ENCODE measurements at regions not wholly inside any gene's neighbourhood (a gene's known extent, or its start where the extent isn't known, plus 50 kb on each side); places are given as distances from the start of the nearest gene placed in this dataset.

DNA sequence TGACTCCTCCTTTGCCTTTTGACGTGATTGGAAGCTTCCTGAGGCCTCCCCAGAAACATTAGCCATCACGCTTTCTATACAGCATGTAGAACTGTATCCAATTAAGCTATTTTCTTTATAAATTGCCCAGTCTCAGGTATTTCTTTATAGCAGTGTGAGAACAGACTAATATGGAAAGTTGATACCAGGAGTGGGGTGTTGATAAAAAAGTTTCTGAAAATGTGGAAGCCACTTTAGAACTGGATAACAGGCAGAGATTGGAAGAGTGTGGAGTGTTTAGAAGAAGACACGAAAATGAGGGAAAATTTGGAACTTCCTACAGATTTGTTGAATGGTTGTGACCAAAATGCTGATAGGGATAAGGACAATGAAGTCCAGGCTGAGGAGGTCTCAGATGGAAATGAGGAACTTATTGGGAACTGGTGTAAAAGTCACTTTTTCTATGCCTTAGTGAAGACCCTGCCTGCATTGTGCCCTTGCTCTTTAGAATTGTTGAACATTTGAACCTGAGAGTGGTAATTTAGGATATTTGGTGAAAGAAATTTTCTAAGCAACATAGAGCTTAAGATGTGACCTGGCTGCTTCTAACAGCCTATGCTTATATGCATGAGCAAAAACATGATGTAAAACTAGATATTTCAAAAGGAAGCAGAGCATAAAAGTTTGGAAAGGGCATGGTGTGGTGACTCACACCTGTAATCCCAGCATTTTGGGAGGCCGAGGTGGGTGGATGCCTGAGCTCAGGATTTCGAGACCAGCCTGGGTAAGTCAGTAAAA is 969.7 kb downstream of the DSC3 start:
- H3K4me3 Mint-ChIP-seq: no peak overlapping the region
- no peaks in the 10 kb centered on the region for H3K27me3 Mint-ChIP-seq (ENCODE audit: low read depth in 3 of 3)
- no peak overlapping the region for H3K27ac Mint-ChIP-seq
- no peaks in the 10 kb centered on the region for H3K4me1 Mint-ChIP-seq
- peaks cover 22 to 44% (median 28%) of the 10 kb centered on the region in 6 donors for H3K9me3 Mint-ChIP-seq
- no peak for DNase-seq
- H3K36me3 Mint-ChIP-seq: no peaks in the 10 kb centered on the region

DNA sequence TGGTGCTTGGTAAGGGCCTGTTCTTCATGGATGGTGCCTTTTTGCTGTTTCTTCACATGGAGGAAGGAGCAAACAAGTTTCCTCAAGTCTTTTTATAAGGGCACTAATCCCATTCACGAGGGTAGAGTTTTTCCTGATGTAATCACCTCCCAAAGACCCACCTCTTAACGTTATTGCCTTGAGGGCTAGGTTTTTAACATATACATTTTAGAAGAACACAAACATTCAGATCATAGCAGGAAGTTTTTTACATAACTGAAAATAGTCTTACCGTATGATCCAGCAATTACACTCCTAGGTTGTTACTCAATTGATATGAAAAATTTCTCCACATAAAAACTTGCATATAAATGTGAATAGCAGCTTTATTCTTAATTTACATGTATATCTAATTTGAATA is 976.3 kb downstream of the DSC3 start:
- Mint-ChIP-seq H3K4me3 (no peak overlapping the region), H3K9me3 (peaks cover 4 to 28% (median 18%) of the 10 kb centered on the region in 6 donors), H3K4me1 (no peaks in the 10 kb centered on the region), H3K36me3 (no peaks in the 10 kb centered on the region), H3K27ac (no peak overlapping the region), H3K27me3 (ENCODE audit: low read depth in 3 of 3) (no peaks in the 10 kb centered on the region)
- no peak for DNase-seq

DNA sequence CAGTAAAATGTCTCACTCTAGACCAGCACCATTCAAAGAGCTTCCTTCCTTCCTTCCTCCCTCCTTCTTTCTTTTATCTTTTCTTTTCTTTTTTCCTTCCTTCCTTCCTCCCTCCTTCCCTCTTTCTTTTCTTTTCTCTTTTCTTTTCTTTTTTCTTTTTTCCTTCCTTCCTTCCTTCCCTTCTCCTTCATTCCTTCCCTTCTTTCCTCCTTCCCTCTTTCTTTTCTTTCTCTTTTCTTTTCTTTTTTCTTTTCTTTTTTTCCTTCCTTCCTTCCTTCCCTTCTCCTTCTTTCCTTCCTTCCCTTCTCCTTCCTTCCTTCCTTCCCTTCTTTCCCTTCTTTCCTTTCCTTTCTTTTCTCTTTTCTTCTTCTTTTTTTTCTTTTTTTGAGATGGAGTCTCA is 985.1 kb downstream of the DSC3 start:
- H3K27me3 Mint-ChIP-seq (ENCODE audit: low read depth in 3 of 3): peaks cover 0 to 3% (median 0%) of the 10 kb centered on the region in 3 donors
- H3K36me3 Mint-ChIP-seq: no peaks in the 10 kb centered on the region
- peaks cover 6 to 38% (median 24%) of the 10 kb centered on the region in 6 donors for H3K9me3 Mint-ChIP-seq
- H3K4me3 Mint-ChIP-seq: no peak overlapping the region
- no peaks in the 10 kb centered on the region for H3K4me1 Mint-ChIP-seq
- H3K27ac Mint-ChIP-seq: no peak overlapping the region
- DNase-seq: no peak

DNA sequence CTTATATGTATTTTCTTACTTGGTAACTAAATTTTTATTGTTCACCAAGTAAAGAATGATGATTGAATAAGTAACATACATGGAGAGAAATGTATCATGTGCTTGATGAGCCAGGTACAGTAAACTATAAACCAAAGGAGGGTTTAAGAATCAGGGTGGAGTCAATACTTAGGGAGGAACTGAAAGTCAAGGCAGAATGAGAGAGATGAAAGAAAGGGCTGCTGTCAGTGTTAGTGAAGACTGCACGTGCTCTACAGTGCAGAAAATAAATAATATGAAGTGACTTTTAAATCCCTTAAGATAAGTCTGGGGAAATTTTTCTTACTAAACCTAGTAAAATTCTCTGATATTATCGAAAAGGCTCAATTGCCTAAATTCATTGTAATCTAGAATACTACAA is 986.0 kb downstream of the DSC3 start:
- no peak for DNase-seq
- Mint-ChIP-seq H3K36me3 (no peaks in the 10 kb centered on the region), H3K27me3 (ENCODE audit: low read depth in 3 of 3) (peaks cover 0 to 3% (median 0%) of the 10 kb centered on the region in 3 donors), H3K27ac (no peak overlapping the region), H3K9me3 (peaks cover 6 to 35% (median 22%) of the 10 kb centered on the region in 6 donors), H3K4me3 (no peak overlapping the region), H3K4me1 (no peaks in the 10 kb centered on the region)

DNA sequence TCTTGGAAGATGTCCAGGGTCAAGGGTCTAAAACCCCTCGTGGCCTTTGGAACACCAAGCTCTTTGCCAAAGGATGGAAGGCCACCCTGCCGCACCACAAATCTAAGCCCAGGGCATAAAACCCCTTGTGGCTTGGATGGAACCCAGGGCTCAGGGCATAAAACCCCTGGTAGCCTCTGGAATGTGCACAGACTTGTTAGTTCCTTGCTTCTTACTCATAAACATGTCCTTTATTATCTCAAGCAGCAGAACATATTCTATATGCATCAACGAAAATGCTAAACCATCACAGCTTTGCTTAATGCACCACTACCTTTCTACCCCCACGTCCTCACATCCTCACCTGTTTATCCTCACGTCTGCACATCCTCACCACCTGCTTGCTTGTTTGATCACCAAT is 998.0 kb downstream of the DSC3 start:
- Mint-ChIP-seq H3K9me3 (peaks cover 5 to 21% (median 7%) of the 10 kb centered on the region in 6 donors), H3K36me3 (no peaks in the 10 kb centered on the region), H3K4me3 (no peak overlapping the region), H3K4me1 (no peaks in the 10 kb centered on the region), H3K27me3 (ENCODE audit: low read depth in 3 of 3) (no peaks in the 10 kb centered on the region), H3K27ac (no peak overlapping the region)
- no peak for DNase-seq

DNA sequence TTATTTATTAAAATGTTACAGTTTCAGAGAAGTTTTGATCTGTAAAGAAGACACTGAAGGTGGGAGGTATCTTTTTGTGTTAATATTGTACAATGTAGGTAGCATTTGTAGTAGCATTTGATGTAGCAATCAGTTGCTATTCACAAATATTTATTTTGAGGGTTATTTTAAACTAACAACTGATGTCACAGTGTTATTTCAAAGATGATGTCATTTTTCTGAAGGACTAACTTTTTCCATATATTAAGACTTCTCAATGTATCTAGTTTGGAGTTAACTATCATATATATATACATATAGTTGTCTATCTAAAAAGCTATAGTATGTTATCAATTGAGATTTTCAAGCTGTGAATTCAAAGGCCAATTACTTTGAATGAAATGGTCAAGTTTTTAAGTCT is 1003.3 kb downstream of the DSC3 start:
- Mint-ChIP-seq H3K36me3 (no peaks in the 10 kb centered on the region), H3K9me3 (peaks cover 0 to 26% (median 14%) of the 10 kb centered on the region in 6 donors), H3K4me3 (no peak overlapping the region), H3K27me3 (ENCODE audit: low read depth in 3 of 3) (no peaks in the 10 kb centered on the region), H3K27ac (no peak overlapping the region), H3K4me1 (no peaks in the 10 kb centered on the region)
- no peak for DNase-seq

DNA sequence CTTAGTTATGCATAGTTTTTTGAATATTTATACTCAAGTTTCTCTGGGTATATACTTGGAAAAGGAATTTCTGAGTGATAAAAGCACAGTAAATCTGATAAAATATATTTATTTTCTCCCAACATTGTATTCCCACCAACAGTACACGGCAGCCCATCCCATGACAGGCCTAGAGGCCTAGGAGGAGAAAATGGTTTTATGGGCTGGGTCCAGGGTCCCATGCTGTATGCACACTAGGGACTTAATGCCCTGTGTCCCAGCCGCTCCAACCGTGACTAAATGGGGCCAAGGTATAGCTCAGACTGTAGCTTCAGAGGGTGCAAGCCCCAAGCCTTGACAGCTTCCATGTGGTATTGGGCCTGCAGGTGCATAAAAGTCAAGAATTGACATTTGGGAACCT is 1007.7 kb downstream of the DSC3 start:
- H3K4me3 Mint-ChIP-seq: no peak overlapping the region

DNA sequence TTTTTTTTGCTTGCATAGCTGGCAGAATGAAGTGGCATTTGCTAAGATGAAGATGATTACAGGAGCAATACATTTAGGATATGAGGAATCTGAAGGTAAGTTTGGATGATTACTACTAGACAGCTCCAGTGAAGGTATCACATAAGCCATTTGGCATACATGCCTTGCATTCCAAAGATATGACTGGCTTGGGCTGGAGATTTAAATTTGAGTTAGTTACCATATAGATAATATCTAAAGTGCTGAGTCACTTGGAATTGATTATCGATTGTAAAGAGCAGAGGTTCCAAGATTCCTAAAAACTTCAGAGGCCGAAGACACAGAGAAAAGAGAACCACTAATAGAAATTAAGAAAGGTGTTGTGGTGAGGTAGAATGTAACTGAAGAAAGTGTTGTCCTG is 1026.4 kb downstream of the DSC3 start:
- H3K27me3 Mint-ChIP-seq (ENCODE audit: low read depth in 3 of 3): no peaks in the 10 kb centered on the region
- no peak overlapping the region for H3K27ac Mint-ChIP-seq
- H3K4me1 Mint-ChIP-seq: no peaks in the 10 kb centered on the region
- no peaks in the 10 kb centered on the region for H3K36me3 Mint-ChIP-seq
- H3K4me3 Mint-ChIP-seq: no peak overlapping the region
- DNase-seq: no peak
- peaks cover 3 to 28% (median 10%) of the 10 kb centered on the region in 6 donors for H3K9me3 Mint-ChIP-seq

More for the DNA sequence above, 1007.7 kb downstream of the DSC3 start:
- no peaks in the 10 kb centered on the region for H3K27me3 Mint-ChIP-seq (ENCODE audit: low read depth in 3 of 3)
- H3K27ac Mint-ChIP-seq: no peak overlapping the region
- H3K4me1 Mint-ChIP-seq: no peaks in the 10 kb centered on the region
- no peaks in the 10 kb centered on the region for H3K36me3 Mint-ChIP-seq
- DNase-seq: no peak
- H3K9me3 Mint-ChIP-seq: peaks cover 9 to 40% (median 25%) of the 10 kb centered on the region in 6 donors

DNA sequence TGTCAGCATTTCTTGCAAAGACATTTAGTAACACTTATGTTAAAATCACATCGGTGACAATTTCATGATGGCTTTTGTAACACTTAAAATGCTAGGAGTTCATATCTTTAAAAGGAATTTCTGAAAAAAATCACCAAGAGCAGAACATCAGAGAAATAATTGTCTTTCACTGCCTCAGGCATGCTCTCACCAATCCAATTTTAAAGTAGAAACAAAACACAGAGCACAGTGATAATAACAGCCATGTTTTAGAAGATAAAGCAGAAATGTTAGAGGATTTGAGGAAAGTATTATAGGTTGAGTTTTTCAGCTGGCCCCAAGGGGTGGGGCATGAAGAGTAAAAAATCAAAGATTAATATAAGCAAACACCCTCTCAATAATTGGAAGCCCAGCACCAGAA is 1037.6 kb downstream of the DSC3 start:
- Mint-ChIP-seq H3K9me3 (peaks cover 0 to 27% (median 6%) of the 10 kb centered on the region in 6 donors), H3K4me1 (no peaks in the 10 kb centered on the region), H3K4me3 (no peak overlapping the region), H3K27me3 (ENCODE audit: low read depth in 3 of 3) (no peaks in the 10 kb centered on the region), H3K36me3 (no peaks in the 10 kb centered on the region), H3K27ac (no peak overlapping the region)
- DNase-seq: no peak

DNA sequence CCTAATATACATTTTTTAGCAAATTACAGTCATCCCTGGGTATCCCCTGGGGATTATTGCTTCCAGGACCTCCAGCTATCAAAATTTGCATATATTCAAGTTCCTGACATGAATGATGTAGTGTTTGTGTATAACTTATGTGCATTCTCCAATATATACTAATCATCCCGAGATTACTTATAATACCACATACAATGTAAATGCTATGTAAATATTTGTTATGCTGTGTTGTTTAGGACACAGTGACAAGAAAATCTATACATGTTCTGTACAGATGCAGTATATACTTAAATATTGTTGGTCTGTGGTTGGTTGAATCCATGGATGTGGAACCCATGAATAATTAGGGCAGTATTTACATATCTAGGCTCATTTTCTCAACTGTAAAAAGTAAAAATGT is 1060.3 kb downstream of the DSC3 start:
- Mint-ChIP-seq H3K36me3 (no peaks in the 10 kb centered on the region), H3K27me3 (ENCODE audit: low read depth in 3 of 3) (no peaks in the 10 kb centered on the region), H3K27ac (no peak overlapping the region), H3K4me3 (no peak overlapping the region), H3K4me1 (no peaks in the 10 kb centered on the region), H3K9me3 (peaks cover 5 to 45% (median 20%) of the 10 kb centered on the region in 6 donors)
- DNase-seq: no peak

DNA sequence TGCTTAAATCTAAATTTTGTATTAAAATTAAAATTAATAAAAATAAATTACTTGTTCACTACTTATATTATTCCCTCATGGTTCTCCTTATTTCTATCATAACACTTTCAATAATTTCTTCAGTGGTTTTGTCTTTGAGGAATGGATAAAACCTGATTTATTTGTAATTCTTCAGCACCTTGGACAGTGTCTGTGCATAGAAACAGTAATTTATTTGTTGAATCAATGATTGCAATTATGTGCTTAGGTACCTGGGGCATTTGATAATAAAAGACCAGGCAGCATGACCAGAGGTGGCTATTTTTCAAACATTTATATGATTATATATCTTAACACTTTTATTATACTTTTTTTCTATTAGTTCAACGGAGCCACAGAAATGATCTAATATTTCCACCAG is 1062.7 kb downstream of the DSC3 start:
- Mint-ChIP-seq H3K36me3 (no peaks in the 10 kb centered on the region), H3K27me3 (ENCODE audit: low read depth in 3 of 3) (no peaks in the 10 kb centered on the region), H3K4me1 (no peaks in the 10 kb centered on the region), H3K27ac (no peak overlapping the region), H3K4me3 (no peak overlapping the region), H3K9me3 (peaks cover 8 to 34% (median 14%) of the 10 kb centered on the region in 6 donors)
- no peak for DNase-seq

DNA sequence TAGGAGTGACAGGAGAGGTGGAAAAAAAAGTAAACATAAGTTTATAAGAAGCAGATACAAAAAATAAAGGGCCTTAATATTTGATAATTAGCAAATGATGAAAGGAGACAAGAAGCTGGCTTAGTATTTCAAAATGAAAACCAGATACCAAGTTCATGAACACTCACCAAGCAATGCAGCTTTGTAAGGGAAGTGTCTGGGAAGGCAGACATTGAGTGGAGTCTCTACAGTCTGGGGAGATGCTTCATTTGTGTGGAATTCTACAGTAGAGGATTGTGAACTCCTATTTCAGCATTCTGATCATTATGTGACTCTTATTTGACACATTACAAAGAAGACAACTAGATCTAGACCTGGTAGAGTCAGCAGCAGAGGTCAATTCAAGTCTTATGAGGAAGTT is 1072.7 kb downstream of the DSC3 start:
- no peak for DNase-seq
- Mint-ChIP-seq H3K4me1 (no peaks in the 10 kb centered on the region), H3K27ac (no peak overlapping the region), H3K9me3 (peaks cover 3 to 25% (median 10%) of the 10 kb centered on the region in 6 donors), H3K27me3 (ENCODE audit: low read depth in 3 of 3) (no peaks in the 10 kb centered on the region), H3K4me3 (no peak overlapping the region), H3K36me3 (no peaks in the 10 kb centered on the region)

DNA sequence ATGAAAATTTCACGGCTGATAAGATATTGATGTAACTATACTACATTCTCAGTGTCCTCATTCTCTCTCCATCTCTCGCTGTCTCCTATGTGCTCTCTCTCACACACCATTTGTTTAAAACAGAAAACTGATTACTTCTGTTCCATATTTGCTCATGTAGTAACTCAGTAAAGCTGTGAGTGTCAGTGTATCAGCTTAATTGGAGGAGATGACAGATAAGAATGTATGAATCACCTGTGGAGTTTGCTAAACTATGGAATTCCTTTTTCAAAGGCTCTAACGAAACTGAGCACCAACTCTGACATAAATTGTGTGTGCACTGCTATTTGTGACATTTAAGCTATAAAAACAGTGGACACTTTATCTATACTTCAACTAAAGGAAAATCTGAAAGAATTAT is 1080.0 kb downstream of the DSC3 start:
- no peaks in the 10 kb centered on the region for H3K4me1 Mint-ChIP-seq

DNA sequence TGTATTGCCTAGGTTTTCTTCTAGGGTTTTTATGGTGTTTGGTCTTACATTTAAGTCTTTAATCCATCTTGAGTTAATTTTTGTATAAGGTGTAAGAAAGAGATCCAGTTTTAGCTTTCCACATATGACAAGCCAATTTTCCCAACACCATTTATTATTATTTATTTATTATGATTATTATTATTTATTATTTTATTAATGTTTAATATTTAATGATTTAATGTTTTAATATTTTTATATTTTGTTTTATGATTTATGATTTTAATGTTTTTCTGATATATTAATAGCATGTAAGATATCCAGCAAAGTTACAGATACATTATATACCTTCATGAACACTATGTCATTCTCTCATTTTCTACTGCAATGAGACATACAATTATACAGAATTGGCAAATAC is 1082.0 kb downstream of the DSC3 start:
- Mint-ChIP-seq H3K4me1 (no peaks in the 10 kb centered on the region), H3K4me3 (no peak overlapping the region), H3K36me3 (no peaks in the 10 kb centered on the region)

More for the DNA sequence above, 1080.0 kb downstream of the DSC3 start:
- Mint-ChIP-seq H3K27me3 (ENCODE audit: low read depth in 3 of 3) (no peaks in the 10 kb centered on the region), H3K36me3 (no peaks in the 10 kb centered on the region), H3K9me3 (peaks cover 0 to 17% (median 5%) of the 10 kb centered on the region in 6 donors), H3K4me3 (no peak overlapping the region), H3K27ac (no peak overlapping the region)
- DNase-seq: no peak

DNA sequence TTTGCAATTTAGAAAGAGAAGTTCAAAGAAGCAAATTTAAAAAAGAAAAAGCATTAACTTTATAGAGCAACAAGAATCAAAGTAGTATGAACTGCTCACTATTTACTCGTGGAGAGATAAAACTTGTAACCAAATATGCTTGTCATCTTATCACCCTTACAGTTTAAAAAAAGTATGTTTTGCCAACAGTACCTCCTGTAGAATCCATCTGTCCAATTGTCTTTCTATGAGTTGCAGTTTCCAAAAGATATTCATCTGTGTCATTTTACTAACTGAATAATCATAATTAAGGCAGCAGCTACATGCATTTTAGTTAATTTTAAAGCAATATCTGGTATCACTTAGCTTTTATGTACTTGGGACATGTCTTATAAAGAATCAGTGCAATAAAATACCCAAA is 1112.3 kb downstream of the DSC3 start:
- Mint-ChIP-seq H3K36me3 (no peaks in the 10 kb centered on the region), H3K9me3 (peaks cover 5 to 34% (median 23%) of the 10 kb centered on the region in 6 donors), H3K4me1 (no peaks in the 10 kb centered on the region), H3K4me3 (no peak overlapping the region), H3K27me3 (ENCODE audit: low read depth in 3 of 3) (no peaks in the 10 kb centered on the region), H3K27ac (no peak overlapping the region)
- DNase-seq: no peak

More for the DNA sequence above, 1082.0 kb downstream of the DSC3 start:
- Mint-ChIP-seq H3K9me3 (peaks cover 0 to 20% (median 6%) of the 10 kb centered on the region in 6 donors), H3K27me3 (ENCODE audit: low read depth in 3 of 3) (no peaks in the 10 kb centered on the region), H3K27ac (no peak overlapping the region)
- no peak for DNase-seq
